ENCODE measurements at regions not wholly inside any gene's neighbourhood (a gene's known extent, or its start where the extent isn't known, plus 50 kb on each side); places are given as distances from the start of the nearest gene placed in this dataset.

- TF ChIP-seq CTCF (conservative IDR thresholded peaks at IDR 0.05): no peak
- TF ChIP-seq ZFX (IDR thresholded peaks at IDR 0.05): no peak
Measured at GRCh38 chr5:5615569-5615968, 193.1 kb downstream of the ICE1 start.
